ENCODE measurements at regions not wholly inside any gene's neighbourhood (a gene's known extent, or its start where the extent isn't known, plus 50 kb on each side); places are given as distances from the start of the nearest gene placed in this dataset.

DNA sequence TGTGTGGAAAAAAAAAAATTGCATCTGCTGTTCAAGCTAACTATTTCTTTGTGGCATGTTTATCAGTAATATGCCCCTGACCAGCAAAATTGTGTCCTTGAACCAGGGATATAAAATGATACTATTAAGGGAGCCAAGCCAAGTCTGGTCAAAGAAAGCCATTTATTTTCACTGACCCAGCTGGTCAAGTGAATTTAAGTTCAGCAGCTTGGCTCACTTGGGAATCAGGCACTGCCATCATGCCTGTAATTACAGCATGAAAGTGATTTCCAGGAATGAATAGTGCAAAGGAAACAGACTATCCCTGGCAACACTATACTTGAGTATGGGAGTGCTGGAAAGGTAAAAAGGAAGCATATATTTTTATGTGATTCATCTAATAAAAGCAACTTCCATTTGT, 934.6 kb upstream of the CDH8 start:
- TF ChIP-seq CREB1 (IDR thresholded peaks at IDR 0.05; ENCODE audit: low read depth) (no peak), EP300 (IDR thresholded peaks at IDR 0.05; ENCODE audit: borderline replicate concordance) (no peak), ZBTB7A (IDR thresholded peaks at IDR 0.05; ENCODE audit: low read depth) (no peak), MAX (IDR thresholded peaks at IDR 0.05) (no peak), EGR1 (IDR thresholded peaks at IDR 0.05) (no peak), USF1 (IDR thresholded peaks at IDR 0.05) (no peak), TCF12 (IDR thresholded peaks at IDR 0.05; ENCODE audit: low read depth) (no peak), TAF1 (IDR thresholded peaks at IDR 0.05; ENCODE audit: low read depth) (no peak)
- TF ChIP-seq, protein P1, sequence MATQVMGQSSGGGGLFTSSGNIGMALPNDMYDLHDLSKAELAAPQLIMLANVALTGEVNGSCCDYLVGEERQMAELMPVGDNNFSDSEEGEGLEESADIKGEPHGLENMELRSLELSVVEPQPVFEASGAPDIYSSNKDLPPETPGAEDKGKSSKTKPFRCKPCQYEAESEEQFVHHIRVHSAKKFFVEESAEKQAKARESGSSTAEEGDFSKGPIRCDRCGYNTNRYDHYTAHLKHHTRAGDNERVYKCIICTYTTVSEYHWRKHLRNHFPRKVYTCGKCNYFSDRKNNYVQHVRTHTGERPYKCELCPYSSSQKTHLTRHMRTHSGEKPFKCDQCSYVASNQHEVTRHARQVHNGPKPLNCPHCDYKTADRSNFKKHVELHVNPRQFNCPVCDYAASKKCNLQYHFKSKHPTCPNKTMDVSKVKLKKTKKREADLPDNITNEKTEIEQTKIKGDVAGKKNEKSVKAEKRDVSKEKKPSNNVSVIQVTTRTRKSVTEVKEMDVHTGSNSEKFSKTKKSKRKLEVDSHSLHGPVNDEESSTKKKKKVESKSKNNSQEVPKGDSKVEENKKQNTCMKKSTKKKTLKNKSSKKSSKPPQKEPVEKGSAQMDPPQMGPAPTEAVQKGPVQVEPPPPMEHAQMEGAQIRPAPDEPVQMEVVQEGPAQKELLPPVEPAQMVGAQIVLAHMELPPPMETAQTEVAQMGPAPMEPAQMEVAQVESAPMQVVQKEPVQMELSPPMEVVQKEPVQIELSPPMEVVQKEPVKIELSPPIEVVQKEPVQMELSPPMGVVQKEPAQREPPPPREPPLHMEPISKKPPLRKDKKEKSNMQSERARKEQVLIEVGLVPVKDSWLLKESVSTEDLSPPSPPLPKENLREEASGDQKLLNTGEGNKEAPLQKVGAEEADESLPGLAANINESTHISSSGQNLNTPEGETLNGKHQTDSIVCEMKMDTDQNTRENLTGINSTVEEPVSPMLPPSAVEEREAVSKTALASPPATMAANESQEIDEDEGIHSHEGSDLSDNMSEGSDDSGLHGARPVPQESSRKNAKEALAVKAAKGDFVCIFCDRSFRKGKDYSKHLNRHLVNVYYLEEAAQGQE (IDR thresholded peaks at IDR 0.05; ENCODE audit: low read depth), result no peak
